IPS-18c (cell line): ENCODE measurements at regions not wholly inside any gene's neighbourhood (a gene's known extent, or its start where the extent isn't known, plus 50 kb on each side); places are given as distances from the start of the nearest gene placed in this dataset.
"Not testable (repeated sequence)": the region's sequence is repeated elsewhere in the genome, so short reads cannot be mapped to it uniquely, and the experiment has no call there.

ENCODE experiments used
- H3K4me3 ChIP-seq: 2 replicates; pipeline ENCODE4 v1.7.0; 2013; ENCODE audit warnings: low read depth, mild to moderate bottlenecking, low read length, moderate library complexity; ENCODE audit not compliant: insufficient read depth
- H3K9me3 ChIP-seq: one replicate; pipeline ENCODE4 v1.6.1; 2013; ENCODE audit warnings: mild to moderate bottlenecking, low read length, moderate library complexity; ENCODE audit not compliant: control insufficient read depth, insufficient read depth

GRCh38 chr7:112640685-112641084 is 149.5 kb downstream of the TMEM168 start:
- no peak overlapping the region for H3K4me3 ChIP-seq

GRCh38 chr7:112646783-112647182 is 143.4 kb downstream of the TMEM168 start:
- Histone ChIP-seq H3K4me3 (peak overlapping the region; percentile 5; the same call in 1 of the 2 replicates), H3K9me3 (no peaks in the 10 kb centered on the region)

More at GRCh38 chr7:112640685-112641084, 149.5 kb downstream of the TMEM168 start:
- no peaks in the 10 kb centered on the region for H3K9me3 ChIP-seq

GRCh38 chr7:112648781-112649180 is 141.4 kb downstream of the TMEM168 start:
- Histone ChIP-seq H3K9me3 (no peaks in the 10 kb centered on the region), H3K4me3 (no peak overlapping the region)

GRCh38 chr7:112649560-112649959 is 140.6 kb downstream of the TMEM168 start:
- Histone ChIP-seq H3K9me3 (no peaks in the 10 kb centered on the region), H3K4me3 (no peak overlapping the region)

- H3K9me3 ChIP-seq = no peaks in the 10 kb centered on the region
- H3K4me3 ChIP-seq = no peak overlapping the region
Measured at GRCh38 chr7:112654322-112655216, 135.6 kb downstream of the TMEM168 start.

GRCh38 chr7:112665709-112666108 is 124.5 kb downstream of the TMEM168 start:
- no peak overlapping the region for H3K4me3 ChIP-seq
- H3K9me3 ChIP-seq = no peaks in the 10 kb centered on the region

GRCh38 chr7:112668561-112668960 is 121.6 kb downstream of the TMEM168 start:
- no peaks in the 10 kb centered on the region for H3K9me3 ChIP-seq
- H3K4me3 ChIP-seq = no peak overlapping the region

GRCh38 chr7:112669306-112669705 is 120.9 kb downstream of the TMEM168 start:
- Histone ChIP-seq H3K9me3 (no peaks in the 10 kb centered on the region), H3K4me3 (no peak overlapping the region)

GRCh38 chr7:112670193-112670592 is 120.0 kb downstream of the TMEM168 start:
- no peak overlapping the region for H3K4me3 ChIP-seq
- no peaks in the 10 kb centered on the region for H3K9me3 ChIP-seq

GRCh38 chr7:112678626-112679025 is 111.6 kb downstream of the TMEM168 start:
- no peaks in the 10 kb centered on the region for H3K9me3 ChIP-seq

GRCh38 chr7:112689466-112690177 is 100.6 kb downstream of the TMEM168 start:
- H3K4me3 ChIP-seq, H3K9me3 ChIP-seq: not testable (repeated sequence)

More at GRCh38 chr7:112678626-112679025, 111.6 kb downstream of the TMEM168 start:
- no peak overlapping the region for H3K4me3 ChIP-seq

- Histone ChIP-seq H3K4me3 (no peak overlapping the region), H3K9me3 (no peaks in the 10 kb centered on the region)
Measured at GRCh38 chr7:112692333-112692732, 97.9 kb downstream of the TMEM168 start.

- not testable (repeated sequence) for H3K9me3 ChIP-seq, H3K4me3 ChIP-seq
Measured at GRCh38 chr7:112697211-112697610, 93.0 kb downstream of the TMEM168 start.

- Histone ChIP-seq H3K9me3 (no peaks in the 10 kb centered on the region), H3K4me3 (no peak overlapping the region)
Measured at GRCh38 chr7:112699725-112700513, 90.3 kb downstream of the TMEM168 start.

- H3K9me3 ChIP-seq = no peaks in the 10 kb centered on the region
- no peak overlapping the region for H3K4me3 ChIP-seq
Measured at GRCh38 chr7:112701456-112701855, 88.7 kb downstream of the TMEM168 start.

- no peaks in the 10 kb centered on the region for H3K9me3 ChIP-seq
Measured at GRCh38 chr7:112707655-112708054, 82.5 kb downstream of the TMEM168 start.

GRCh38 chr7:112708236-112708635 is 82.0 kb downstream of the TMEM168 start:
- Histone ChIP-seq H3K4me3 (no peak overlapping the region), H3K9me3 (no peaks in the 10 kb centered on the region)

More at GRCh38 chr7:112707655-112708054, 82.5 kb downstream of the TMEM168 start:
- no peak overlapping the region for H3K4me3 ChIP-seq
